H9 (cell line): ENCODE measurements at regions not wholly inside any gene's neighbourhood (a gene's known extent, or its start where the extent isn't known, plus 50 kb on each side); places are given as distances from the start of the nearest gene placed in this dataset.

Source experiments
- DNase-seq: peaks from one replicate; pipeline ENCODE4 v3.0.0-alpha.2; 2017
- H2AFZ ChIP-seq: one replicate; pipeline ENCODE4 v1.6.1; 2013; ENCODE audit warnings: mild to moderate bottlenecking, low read length, control low read depth, moderate library complexity
- H2AK5ac ChIP-seq: 2 replicates; pipeline ENCODE4 v1.6.1; 2013; ENCODE audit warnings: low read length, control low read depth, mixed read lengths; ENCODE audit not compliant: insufficient read length
- H2BK120ac ChIP-seq: one replicate; pipeline ENCODE4 v1.6.1; 2013; ENCODE audit warnings: low read depth, mild to moderate bottlenecking, low read length, control low read depth, inconsistent platforms; ENCODE audit not compliant: poor library complexity, severe bottlenecking
- H2BK12ac ChIP-seq: 2 replicates; pipeline ENCODE4 v1.6.1; 2013; ENCODE audit warnings: low read length, control low read depth, mixed read lengths, low read depth; ENCODE audit not compliant: insufficient read length
- H2BK15ac ChIP-seq: 2 replicates; pipeline ENCODE4 v1.6.1; 2013; ENCODE audit warnings: low read depth, low read length, control low read depth
- H2BK20ac ChIP-seq: one replicate; pipeline ENCODE4 v1.6.1; 2013; ENCODE audit warnings: low read depth, mild to moderate bottlenecking, low read length, control low read depth, inconsistent platforms; ENCODE audit not compliant: poor library complexity, severe bottlenecking
- H2BK5ac ChIP-seq: 2 replicates; pipeline ENCODE4 v1.6.1; 2013; ENCODE audit warnings: low read length, control low read depth, mixed read lengths; ENCODE audit not compliant: insufficient read length
- H3K14ac ChIP-seq: 2 replicates; pipeline ENCODE4 v1.6.1; 2013; ENCODE audit warnings: low read length, control low read depth; ENCODE audit not compliant: insufficient read depth
- H3K18ac ChIP-seq: 2 replicates; pipeline ENCODE4 v1.6.1; 2013; ENCODE audit warnings: low read depth, mild to moderate bottlenecking, mixed read lengths, low read length, control low read depth; ENCODE audit not compliant: insufficient read length
- H3K23ac ChIP-seq: 2 replicates; pipeline ENCODE4 v1.6.1; 2013; ENCODE audit warnings: low read length, control low read depth, mixed read lengths, low read depth; ENCODE audit not compliant: insufficient read length
- H3K23me2 ChIP-seq: 2 replicates; pipeline ENCODE4 v1.6.1; 2013; ENCODE audit warnings: low read depth, mild to moderate bottlenecking, mixed read lengths, low read length, control low read depth; ENCODE audit not compliant: insufficient read length, poor library complexity, severe bottlenecking
- H3K27ac ChIP-seq: 2 replicates; pipeline ENCODE4 v1.5.1; 2013; ENCODE audit warnings: low read length, control low read depth, mixed read lengths, low read depth; ENCODE audit not compliant: insufficient read length
- H3K27me3 ChIP-seq: 2 replicates; pipeline ENCODE4 v1.6.1; 2013; ENCODE audit warnings: low read length, control low read depth, inconsistent platforms; ENCODE audit not compliant: insufficient read depth
- H3K4ac ChIP-seq: 2 replicates; pipeline ENCODE4 v1.6.1; 2013; ENCODE audit warnings: low read depth, mild to moderate bottlenecking, control low read depth, inconsistent platforms, low read length, moderate library complexity
- H3K4me1 ChIP-seq: 2 replicates; pipeline ENCODE4 v1.6.1; 2013; ENCODE audit warnings: low read length, control low read depth, inconsistent platforms; ENCODE audit not compliant: insufficient read depth
- H3K4me2 ChIP-seq: 2 replicates; pipeline ENCODE4 v1.6.1; 2013; ENCODE audit warnings: low read length, control low read depth, mixed read lengths; ENCODE audit not compliant: insufficient read length, insufficient read depth
- H3K56ac ChIP-seq: 2 replicates; pipeline ENCODE4 v1.6.1; 2013; ENCODE audit warnings: low read depth, mild to moderate bottlenecking, mixed read lengths, low read length, control low read depth; ENCODE audit not compliant: insufficient read length
- H3K79me1 ChIP-seq: 2 replicates; pipeline ENCODE4 v1.6.1; 2013; ENCODE audit warnings: low read depth, mild to moderate bottlenecking, moderate library complexity, low read length, control low read depth, inconsistent platforms; ENCODE audit not compliant: insufficient read depth, poor library complexity, severe bottlenecking
- H3K79me2 ChIP-seq: 2 replicates; pipeline ENCODE4 v1.6.1; 2013; ENCODE audit warnings: low read length, control low read depth, inconsistent platforms; ENCODE audit not compliant: insufficient read depth
- H3K9ac ChIP-seq: 2 replicates; pipeline ENCODE4 v1.6.1; 2013; ENCODE audit warnings: low read length, control low read depth, mixed read lengths; ENCODE audit not compliant: insufficient read length; ENCODE audit errors: extremely low read depth
- H3K9me3 ChIP-seq: one replicate; pipeline ENCODE4 v1.6.1; 2013; ENCODE audit warnings: low read depth, low read length, inconsistent platforms; ENCODE audit not compliant: control insufficient read depth
- H3T11ph ChIP-seq: one replicate; pipeline ENCODE4 v1.6.1; 2013; ENCODE audit warnings: mild to moderate bottlenecking, low read length, control low read depth, inconsistent platforms
- H4K20me1 ChIP-seq: one replicate; pipeline ENCODE4 v1.6.1; 2013; ENCODE audit not compliant: control insufficient read depth, insufficient read length, insufficient read depth
- H4K5ac ChIP-seq: 2 replicates; pipeline ENCODE4 v1.6.1; 2013; ENCODE audit warnings: low read depth, mild to moderate bottlenecking, mixed read lengths, low read length, control low read depth; ENCODE audit not compliant: insufficient read length
- H4K8ac ChIP-seq: replicated peaks from 2 replicates; pipeline ENCODE4 v1.6.1; 2013; ENCODE audit warnings: low read length, control low read depth, mixed read lengths, low read depth; ENCODE audit not compliant: insufficient read length
- H4K91ac ChIP-seq: 2 replicates; pipeline ENCODE4 v1.6.1; 2013; ENCODE audit warnings: low read depth, mild to moderate bottlenecking, moderate library complexity, mixed read lengths, low read length, control low read depth; ENCODE audit not compliant: insufficient read length
- H3K27ac Mint-ChIP-seq, 3 experiments: 2 replicates in 2 of 3; 3 replicates in 1 of 3; pipeline ENCODE4 v1.8.0; 2020 to 2021; ENCODE audit warnings: mixed read lengths in 3 of 3, mild to moderate bottlenecking in 1 of 3, moderate library complexity in 1 of 3
- H3K27me3 Mint-ChIP-seq: 2 replicates; pipeline ENCODE4 v1.8.0; 2021; ENCODE audit warnings: low read depth, mild to moderate bottlenecking, moderate library complexity, mixed read lengths
- H3K36me3 Mint-ChIP-seq, 3 experiments: 2 replicates in 2 of 3; 3 replicates in 1 of 3; pipeline ENCODE4 v1.8.0; 2020 to 2021; ENCODE audit warnings: low read depth in 3 of 3, mixed read lengths in 3 of 3; ENCODE audit not compliant: insufficient read depth in 1 of 3
- H3K4me1 Mint-ChIP-seq, 2 experiments: 2 replicates each; pipeline ENCODE4 v1.8.0; 2020; ENCODE audit warnings: mixed read lengths in 2 of 2
- H3K4me3 Mint-ChIP-seq, 2 experiments: 2 replicates in 1 of 2; 3 replicates in 1 of 2; pipeline ENCODE4 v1.8.0; 2020 to 2021; ENCODE audit warnings: mild to moderate bottlenecking in 2 of 2, mixed read lengths in 2 of 2, moderate library complexity in 1 of 2
- H3K9me3 Mint-ChIP-seq, 2 experiments: 2 replicates in 1 of 2; 3 replicates in 1 of 2; pipeline ENCODE4 v1.8.0; 2020; ENCODE audit warnings: mild to moderate bottlenecking in 2 of 2, mixed read lengths in 2 of 2, moderate library complexity in 1 of 2
- WGBS: extraction: QIAGEN DNeasy Blood & Tissue Kit; methylation state at CpG from one replicate; pipeline ENCODE4 v1.1.7; 2013; ENCODE audit warnings: missing lambda C conversion rate, low lambda C conversion rate, mixed read lengths; ENCODE audit not compliant: insufficient read length; ENCODE audit errors: extremely low coverage; 5-methylcytosine and 5-hydroxymethylcytosine counted together
- TF ChIP-seq, protein P1 (sequence below): fragments of 200-600 bp; sonication (generic); conservative IDR thresholded peaks from 3 replicates; pipeline ENCODE4 v1.8.0; 2021; ENCODE audit warnings: antibody characterized with exemption, mild to moderate bottlenecking

- no peaks in the 10 kb centered on the region for H3K27me3 ChIP-seq
- no CpG with 5 or more reads among the region's 2 CpGs for WGBS
- H2AK5ac ChIP-seq: no peak overlapping the region
- H3K27ac ChIP-seq: no peak overlapping the region
- no peak overlapping the region for H2AFZ ChIP-seq
- H4K20me1 ChIP-seq: no peaks in the 10 kb centered on the region
- H3K9ac ChIP-seq: no peak overlapping the region
- no peak overlapping the region for H3K23ac ChIP-seq
- no peak overlapping the region for H2BK5ac ChIP-seq
- no peak overlapping the region for H2BK20ac ChIP-seq
- no peak overlapping the region for H3K18ac ChIP-seq
- no peak for DNase-seq
- no peak overlapping the region for H3K4me2 ChIP-seq
- H4K91ac ChIP-seq: no peak overlapping the region
- no peaks in the 10 kb centered on the region for H3K4me1 ChIP-seq
- no peak overlapping the region for H2BK12ac ChIP-seq
- H3T11ph ChIP-seq: no peak overlapping the region
- H3K14ac ChIP-seq: no peak overlapping the region
- no peak overlapping the region for H2BK120ac ChIP-seq
- H3K4me3 Mint-ChIP-seq: no peak overlapping the region
- H3K23me2 ChIP-seq: no peaks in the 10 kb centered on the region
- TF ChIP-seq, protein P1, sequence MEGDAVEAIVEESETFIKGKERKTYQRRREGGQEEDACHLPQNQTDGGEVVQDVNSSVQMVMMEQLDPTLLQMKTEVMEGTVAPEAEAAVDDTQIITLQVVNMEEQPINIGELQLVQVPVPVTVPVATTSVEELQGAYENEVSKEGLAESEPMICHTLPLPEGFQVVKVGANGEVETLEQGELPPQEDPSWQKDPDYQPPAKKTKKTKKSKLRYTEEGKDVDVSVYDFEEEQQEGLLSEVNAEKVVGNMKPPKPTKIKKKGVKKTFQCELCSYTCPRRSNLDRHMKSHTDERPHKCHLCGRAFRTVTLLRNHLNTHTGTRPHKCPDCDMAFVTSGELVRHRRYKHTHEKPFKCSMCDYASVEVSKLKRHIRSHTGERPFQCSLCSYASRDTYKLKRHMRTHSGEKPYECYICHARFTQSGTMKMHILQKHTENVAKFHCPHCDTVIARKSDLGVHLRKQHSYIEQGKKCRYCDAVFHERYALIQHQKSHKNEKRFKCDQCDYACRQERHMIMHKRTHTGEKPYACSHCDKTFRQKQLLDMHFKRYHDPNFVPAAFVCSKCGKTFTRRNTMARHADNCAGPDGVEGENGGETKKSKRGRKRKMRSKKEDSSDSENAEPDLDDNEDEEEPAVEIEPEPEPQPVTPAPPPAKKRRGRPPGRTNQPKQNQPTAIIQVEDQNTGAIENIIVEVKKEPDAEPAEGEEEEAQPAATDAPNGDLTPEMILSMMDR: no peak
- no peak overlapping the region for H3K56ac ChIP-seq
- peaks cover 0 to 2% of the 10 kb centered on the region in 2 experiments; a peak in 2 of 5 replicates for H3K9me3 Mint-ChIP-seq
- H3K27ac Mint-ChIP-seq: peak overlapping the region in 1 of 3 experiments; percentile 37; a peak in 2 of 7 replicates
- H3K36me3 Mint-ChIP-seq: no peaks in the 10 kb centered on the region; a peak in 1 of 7 replicates
- no peaks in the 10 kb centered on the region for H3K79me1 ChIP-seq
- H3K27me3 Mint-ChIP-seq: no peaks in the 10 kb centered on the region
- no peaks in the 10 kb centered on the region for H3K79me2 ChIP-seq
- peaks cover 20 to 22% of the 10 kb centered on the region in 2 experiments for H3K4me1 Mint-ChIP-seq
- H4K8ac ChIP-seq: no peak overlapping the region
- H4K5ac ChIP-seq: no peak overlapping the region
- H3K9me3 ChIP-seq: no peaks in the 10 kb centered on the region
- no peak overlapping the region for H3K4ac ChIP-seq
- no peak overlapping the region for H2BK15ac ChIP-seq
Measured at GRCh38 chr3:65033576-65033975, 345.8 kb upstream of the ADAMTS9 start.
